ENCODE measurements at regions not wholly inside any gene's neighbourhood (a gene's known extent, or its start where the extent isn't known, plus 50 kb on each side); places are given as distances from the start of the nearest gene placed in this dataset.
"Not testable (repeated sequence)": the region's sequence is repeated elsewhere in the genome, so short reads cannot be mapped to it uniquely, and the experiment has no call there.

DNA sequence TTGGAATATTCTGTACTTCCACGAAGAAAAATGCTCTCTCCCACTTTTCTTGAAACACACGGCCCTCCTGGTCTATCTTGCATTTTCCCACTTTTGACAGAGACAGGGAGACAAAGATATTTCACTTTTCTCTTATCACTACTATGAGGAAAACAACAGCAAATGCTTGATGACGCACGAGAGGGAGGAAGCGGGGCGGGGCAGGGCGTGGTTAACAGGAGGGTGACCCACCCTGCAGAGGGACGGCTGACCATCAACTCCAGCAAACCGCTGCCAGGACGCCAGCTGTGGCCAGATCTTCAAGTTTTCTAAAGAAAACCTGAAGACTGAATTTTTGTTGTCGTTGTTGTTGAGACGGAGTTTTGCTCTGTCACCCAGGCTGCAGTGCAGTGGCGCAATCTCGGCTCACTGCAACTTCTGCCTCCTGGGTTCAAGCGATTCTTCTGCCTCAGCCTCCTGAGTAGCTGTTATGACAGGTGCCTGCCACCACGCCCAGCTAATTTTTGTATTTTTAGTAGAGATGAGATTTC lies 63.8 kb downstream of the NSUN5 start:
- ATAC-seq; H3K36me3 ChIP-seq; H3K4me3 ChIP-seq; H3K4me1 ChIP-seq; intact Hi-C loops (cut with DNase I); H3K9me3 ChIP-seq; H3K27me3 ChIP-seq; H3K27ac ChIP-seq: not testable (repeated sequence)
- peak in 1 of 4 donors; percentile 71 for DNase-seq

DNA sequence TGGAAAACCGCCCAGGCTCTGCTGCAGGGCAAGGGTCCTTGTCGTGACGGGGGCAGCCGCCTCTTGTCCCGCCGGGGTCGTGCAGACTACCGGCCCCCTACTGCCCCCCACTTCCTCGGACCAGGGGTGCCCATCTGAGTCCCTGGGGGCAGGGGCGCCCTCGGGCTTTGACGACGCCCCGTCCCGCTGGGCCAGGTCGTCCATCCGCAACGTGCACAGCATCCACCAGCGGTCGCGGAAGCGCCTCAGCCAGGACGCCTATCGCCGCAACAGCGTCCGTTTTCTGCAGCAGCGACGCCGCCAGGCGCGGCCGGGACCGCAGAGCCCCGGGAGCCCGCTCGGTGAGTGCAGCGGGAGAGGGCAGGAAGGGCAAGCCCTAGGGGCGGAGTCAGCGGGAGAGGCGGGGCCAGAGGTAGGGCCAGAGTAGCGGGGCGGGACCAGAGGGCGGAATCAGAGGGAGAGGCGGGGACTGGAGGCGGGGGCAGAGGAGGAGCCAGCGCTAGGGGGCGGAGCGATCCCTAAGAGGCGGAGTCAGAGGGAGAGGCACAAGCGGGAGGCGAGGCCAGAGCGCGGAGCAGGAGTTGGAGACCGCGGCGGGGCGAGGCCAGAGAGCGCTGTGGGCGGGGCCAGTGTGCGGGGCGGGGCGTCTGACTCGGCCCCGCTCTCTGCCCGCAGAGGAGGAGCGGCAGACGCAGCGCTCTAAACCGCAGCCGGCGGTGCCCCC lies 73.5 kb downstream of the NSUN5 start:
- H3K9me3 ChIP-seq; intact Hi-C loops (cut with DNase I); H3K4me1 ChIP-seq; H3K36me3 ChIP-seq; H3K27me3 ChIP-seq; H3K27ac ChIP-seq: not testable (repeated sequence)
- DNase-seq (peak in 2 of 4 donors; percentile 93 to 95), ATAC-seq (peak; percentile 97)
- H3K4me3 ChIP-seq, result peak overlapping the region in 1 of 2 donors; percentile 28

DNA sequence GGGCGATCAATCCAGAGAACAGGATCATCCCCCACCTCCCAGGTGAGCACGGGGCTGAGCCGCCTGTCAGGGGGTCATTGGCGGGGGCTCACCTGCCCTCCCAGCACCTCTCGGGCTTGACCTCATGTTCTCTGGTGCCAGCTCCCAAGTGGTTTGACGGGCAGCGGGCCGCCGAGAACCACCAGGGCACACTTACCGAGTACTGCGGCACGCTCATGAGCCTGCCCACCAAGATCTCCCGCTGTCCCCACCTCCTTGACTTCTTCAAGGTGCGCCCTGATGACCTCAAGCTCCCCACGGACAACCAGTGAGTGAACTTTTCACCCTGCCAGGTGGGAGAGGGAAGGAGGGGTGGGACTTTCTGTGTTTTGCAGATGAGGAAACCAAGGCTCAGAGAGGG lies 82.9 kb downstream of the NSUN5 start:
- H3K27ac ChIP-seq; H3K27me3 ChIP-seq; H3K4me1 ChIP-seq; H3K4me3 ChIP-seq; intact Hi-C loops (cut with DNase I); H3K9me3 ChIP-seq; ATAC-seq; H3K36me3 ChIP-seq: not testable (repeated sequence)
- DNase-seq, result peak in 1 of 4 donors; percentile 54

DNA sequence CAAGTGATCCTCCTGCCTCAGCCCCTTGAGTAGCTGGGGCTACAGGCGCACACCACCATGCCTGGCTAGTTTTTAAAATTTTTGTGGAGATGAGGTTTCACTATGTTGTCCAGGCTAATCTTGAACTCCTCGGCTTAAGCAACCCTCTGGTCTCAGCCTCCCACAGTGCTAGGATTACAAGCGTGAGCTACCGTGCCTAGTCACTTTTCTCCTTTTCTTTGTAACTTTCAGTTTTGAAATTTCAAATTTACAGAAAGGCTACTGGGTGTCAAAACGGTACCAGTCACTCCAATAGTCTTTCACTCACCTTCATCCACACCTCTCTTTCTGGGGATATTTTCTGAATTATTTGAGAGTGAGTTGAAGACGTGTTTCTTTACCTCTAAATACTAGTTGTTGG lies 86.9 kb downstream of the NSUN5 start:
- H3K27me3 ChIP-seq; H3K4me1 ChIP-seq; H3K4me3 ChIP-seq; H3K27ac ChIP-seq; ATAC-seq; intact Hi-C loops (cut with DNase I); DNase-seq; H3K36me3 ChIP-seq; H3K9me3 ChIP-seq: not testable (repeated sequence)

DNA sequence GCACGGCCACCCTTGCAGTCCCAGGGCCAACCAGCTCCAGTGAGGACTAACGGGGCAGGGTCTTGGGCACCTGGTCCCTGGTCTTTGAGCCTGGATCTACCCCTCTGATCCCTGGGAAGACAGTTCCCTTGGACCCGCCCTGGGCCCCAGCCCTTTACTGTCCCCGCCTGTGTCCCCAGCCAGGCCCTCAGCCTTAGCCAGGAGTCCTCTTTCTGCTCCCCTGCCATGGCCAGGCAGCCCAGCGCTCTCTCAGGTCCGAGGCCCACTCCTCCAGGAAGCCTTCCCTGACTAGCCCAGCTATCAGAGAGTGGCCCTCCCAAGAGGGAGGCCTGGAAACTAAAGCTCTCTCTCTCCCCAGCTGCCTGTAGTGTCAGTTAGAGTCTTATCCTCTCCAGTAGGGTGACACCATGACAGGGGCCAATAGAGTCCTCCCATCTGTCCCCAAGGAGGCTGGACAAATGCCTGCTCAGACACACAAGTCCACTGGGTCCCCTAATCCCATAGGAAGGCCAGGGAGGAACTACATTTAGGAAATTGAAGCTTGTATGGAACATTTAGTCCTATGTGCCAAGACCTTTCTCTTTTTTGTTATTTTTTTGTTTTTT lies 87.8 kb downstream of the NSUN5 start:
- H3K27ac ChIP-seq; H3K27me3 ChIP-seq; intact Hi-C loops (cut with DNase I); H3K36me3 ChIP-seq; H3K9me3 ChIP-seq; H3K4me3 ChIP-seq; H3K4me1 ChIP-seq; DNase-seq: not testable (repeated sequence)
- peak; percentile 33 for ATAC-seq

DNA sequence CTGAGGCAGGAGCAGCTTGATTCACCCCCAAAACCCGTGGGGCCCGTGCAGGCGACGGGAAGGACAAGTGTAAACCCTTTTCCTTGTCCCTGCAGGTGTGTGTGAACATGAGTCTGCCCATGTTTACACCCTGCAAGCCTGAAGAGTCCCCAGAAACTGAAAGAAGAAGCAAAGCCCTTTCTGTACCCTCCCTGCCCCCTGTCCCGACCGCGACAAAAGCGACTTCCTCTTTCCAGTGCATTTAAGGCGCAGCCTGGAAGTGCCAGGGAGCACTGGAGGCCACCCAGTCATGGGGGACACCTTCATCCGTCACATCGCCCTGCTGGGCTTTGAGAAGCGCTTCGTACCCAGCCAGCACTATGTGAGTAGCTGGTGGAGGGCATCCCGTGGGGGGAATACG lies 88.3 kb downstream of the NSUN5 start:
- not testable (repeated sequence) for DNase-seq

DNA sequence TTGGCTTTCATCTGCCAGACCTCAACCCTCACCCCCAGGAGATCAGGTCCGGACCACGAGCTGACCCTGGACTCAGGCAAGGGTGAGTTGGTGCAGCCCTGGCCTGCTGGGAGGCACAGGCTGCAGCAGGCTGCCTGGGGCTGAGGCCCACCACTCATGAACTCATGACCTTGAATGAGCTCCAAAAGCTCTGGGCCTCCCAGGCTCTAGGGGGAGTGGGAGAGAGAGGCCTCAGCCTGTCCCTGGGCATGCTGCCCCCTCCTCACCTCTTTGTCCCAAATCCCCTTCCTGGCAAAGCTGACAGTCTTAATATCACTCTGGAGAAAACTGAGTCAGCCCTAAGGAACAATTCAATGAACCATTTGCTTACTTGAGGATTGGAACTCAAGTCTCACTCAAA lies 89.8 kb downstream of the NSUN5 start:
- H3K36me3 ChIP-seq; H3K4me1 ChIP-seq; intact Hi-C loops (cut with DNase I); ATAC-seq; H3K27ac ChIP-seq; H3K4me3 ChIP-seq; DNase-seq; H3K9me3 ChIP-seq; H3K27me3 ChIP-seq: not testable (repeated sequence)

More for the DNA sequence above, 88.3 kb downstream of the NSUN5 start:
- ATAC-seq, result peak; percentile 82
- H3K27ac ChIP-seq; H3K36me3 ChIP-seq; H3K27me3 ChIP-seq; intact Hi-C loops (cut with DNase I); H3K9me3 ChIP-seq; H3K4me1 ChIP-seq; H3K4me3 ChIP-seq: not testable (repeated sequence)

DNA sequence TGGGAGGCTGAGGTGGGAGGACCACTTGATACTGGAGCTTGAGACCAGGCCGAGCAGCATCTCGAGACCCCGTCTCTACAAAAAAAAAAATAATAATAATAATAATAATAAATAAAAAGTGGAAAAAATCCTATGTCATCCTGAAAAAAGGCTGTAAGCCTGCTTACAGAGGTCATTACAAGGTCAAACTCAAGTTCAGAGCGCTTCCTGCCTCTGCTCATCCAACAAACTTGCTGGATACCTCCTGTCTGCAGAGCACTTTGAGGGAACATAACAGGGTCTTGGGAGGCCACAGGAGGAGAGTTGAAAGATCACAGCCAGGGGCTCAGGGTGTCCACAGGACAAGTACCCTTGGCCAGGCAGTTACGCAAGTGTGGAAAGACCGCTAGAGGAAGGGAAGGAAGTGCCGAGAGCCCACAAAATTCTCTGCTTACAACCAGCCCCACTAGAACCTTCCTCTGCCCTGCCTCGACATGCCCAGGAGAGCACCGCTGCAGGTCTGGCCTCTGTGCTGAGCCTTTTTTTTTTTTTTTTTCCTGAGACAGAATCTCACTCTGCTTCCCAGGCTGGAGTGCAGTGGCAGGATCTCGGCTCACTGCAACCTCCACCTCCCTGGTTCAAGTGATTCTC lies 92.5 kb downstream of the NSUN5 start:
- H3K4me1 ChIP-seq, result not testable (repeated sequence)
- DNase-seq (peak in 1 of 4 donors; percentile 24), ATAC-seq (peak; percentile 6)

DNA sequence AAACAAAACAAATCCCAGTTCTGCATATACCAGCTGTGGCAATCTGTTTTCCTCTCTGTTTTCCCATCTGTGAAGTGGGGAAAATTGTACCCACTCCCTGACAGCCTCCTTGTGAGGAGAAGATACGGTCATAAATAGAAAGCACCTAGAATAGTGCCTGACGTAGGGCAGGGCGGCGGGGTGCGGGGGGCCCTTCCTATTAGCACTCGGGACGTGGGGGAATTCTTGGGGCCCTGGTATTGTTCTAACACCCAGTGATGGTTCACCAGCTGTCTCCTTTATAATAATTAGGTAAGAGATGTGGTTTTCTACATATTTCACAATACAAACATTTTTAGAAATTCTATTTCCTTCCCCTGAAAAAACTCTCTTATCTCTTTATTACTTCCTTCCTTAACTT lies 93.4 kb downstream of the NSUN5 start:
- H3K4me1 ChIP-seq; H3K4me3 ChIP-seq; H3K9me3 ChIP-seq; H3K27ac ChIP-seq; intact Hi-C loops (cut with DNase I); DNase-seq; H3K36me3 ChIP-seq; H3K27me3 ChIP-seq: not testable (repeated sequence)
- peak; percentile 22 for ATAC-seq

More for the DNA sequence above, 92.5 kb downstream of the NSUN5 start:
- H3K27me3 ChIP-seq; H3K9me3 ChIP-seq; intact Hi-C loops (cut with DNase I); H3K4me3 ChIP-seq; H3K36me3 ChIP-seq: not testable (repeated sequence)
- peak overlapping the region in 1 of 2 donors; percentile 65 for H3K27ac ChIP-seq

DNA sequence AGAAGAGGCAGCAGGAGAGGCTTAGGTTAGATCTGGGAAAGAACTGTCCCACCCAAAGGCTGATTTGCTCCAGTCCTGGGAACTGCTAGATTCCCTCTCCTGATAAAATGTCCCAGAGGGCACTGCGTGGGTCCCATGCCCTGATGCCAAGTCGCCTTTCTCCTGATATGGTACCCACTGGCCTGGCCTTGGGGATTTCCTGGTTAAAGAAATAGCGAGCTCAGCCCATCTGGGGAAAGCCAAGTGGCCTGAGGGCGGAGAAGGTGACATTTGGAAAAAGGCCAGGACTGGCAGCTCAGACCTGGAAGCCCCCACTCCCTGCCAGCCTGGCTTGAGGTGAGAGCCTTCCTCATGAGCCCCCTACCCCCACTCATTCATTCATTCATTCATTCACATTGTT lies 94.2 kb downstream of the NSUN5 start:
- H3K9me3 ChIP-seq; H3K4me1 ChIP-seq; intact Hi-C loops (cut with DNase I); ATAC-seq; H3K4me3 ChIP-seq; H3K36me3 ChIP-seq; H3K27me3 ChIP-seq: not testable (repeated sequence)
- DNase-seq, result peak in 2 of 4 donors; percentile 32 to 63
- H3K27ac ChIP-seq, result peak overlapping the region in 1 of 2 donors; percentile 86

DNA sequence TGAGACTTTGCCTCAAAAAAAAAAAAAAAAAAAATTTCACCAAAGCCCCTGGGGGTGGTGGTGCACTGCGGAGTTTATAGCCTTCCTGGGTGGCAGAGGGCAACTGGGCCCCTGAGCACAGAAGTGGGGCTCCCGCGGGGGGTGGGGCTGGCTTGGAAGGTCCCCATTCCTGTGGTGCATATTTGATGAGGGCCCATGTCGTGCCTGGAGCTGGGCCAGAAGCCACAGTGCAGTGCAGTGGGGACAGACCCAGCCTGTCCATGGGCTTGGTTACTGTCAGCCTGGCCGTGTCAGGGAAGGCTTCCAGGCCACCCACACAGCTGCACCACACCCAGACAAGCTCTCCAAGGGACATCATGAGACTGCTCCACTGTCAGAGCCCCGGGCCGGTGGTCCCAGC lies 95.5 kb downstream of the NSUN5 start:
- H3K9me3 ChIP-seq; H3K36me3 ChIP-seq; H3K27me3 ChIP-seq; H3K4me3 ChIP-seq; intact Hi-C loops (cut with DNase I); H3K4me1 ChIP-seq: not testable (repeated sequence)
- ATAC-seq (peak; percentile 38), DNase-seq (peak in 2 of 4 donors; percentile 23 to 85)
- peak overlapping the region in 1 of 2 donors; percentile 70 for H3K27ac ChIP-seq

DNA sequence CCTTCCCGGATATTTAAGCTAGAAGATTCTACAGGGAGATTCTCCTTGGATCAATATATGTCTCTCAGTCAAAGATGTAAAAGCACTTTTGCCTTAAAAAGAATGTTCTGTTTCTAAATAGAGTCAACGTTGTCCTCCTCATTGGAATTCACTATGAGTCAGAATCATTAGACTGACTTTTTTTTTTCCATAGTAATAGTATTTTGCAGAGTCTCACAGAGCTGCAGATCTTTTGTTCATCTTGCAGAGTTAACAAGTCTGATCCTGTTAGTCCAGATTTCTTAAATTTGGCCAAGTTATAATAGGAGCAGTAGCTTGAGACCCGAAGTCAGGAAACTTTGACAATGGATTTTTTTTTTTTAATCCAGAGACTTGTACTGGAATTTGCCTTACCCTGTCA lies 103.0 kb downstream of the NSUN5 start:
- H3K9me3 ChIP-seq; H3K4me3 ChIP-seq; H3K27me3 ChIP-seq; ATAC-seq; H3K4me1 ChIP-seq; H3K36me3 ChIP-seq; H3K27ac ChIP-seq; intact Hi-C loops (cut with DNase I); DNase-seq: not testable (repeated sequence)

DNA sequence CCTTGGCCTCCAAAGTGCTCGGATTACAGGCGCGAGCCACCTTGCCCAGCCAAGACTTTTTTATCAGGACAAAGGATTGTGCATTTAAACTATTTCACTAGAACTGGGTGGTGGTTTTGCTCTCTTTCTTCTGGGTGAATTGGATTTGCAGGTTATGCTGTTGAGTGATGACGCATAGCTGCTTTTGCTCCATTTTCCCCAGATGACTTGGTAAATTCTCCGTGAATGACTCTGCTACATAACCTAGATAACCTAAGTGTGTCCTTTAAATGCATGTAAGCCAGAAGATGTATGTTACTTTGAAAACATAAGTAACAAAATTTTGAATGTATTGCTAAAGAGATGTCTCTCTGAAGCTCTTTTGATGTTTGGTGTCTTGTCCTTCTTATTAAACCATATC lies 103.7 kb downstream of the NSUN5 start:
- H3K9me3 ChIP-seq; intact Hi-C loops (cut with DNase I); H3K36me3 ChIP-seq; H3K4me1 ChIP-seq; ATAC-seq; H3K27me3 ChIP-seq; H3K4me3 ChIP-seq; DNase-seq: not testable (repeated sequence)
- peak overlapping the region in 1 of 2 donors; percentile 53 for H3K27ac ChIP-seq

Data from left lung (tissue), 4 donors.